Colonic mucosa (tissue), 4 donors: ENCODE measurements at regions not wholly inside any gene's neighbourhood (a gene's known extent, or its start where the extent isn't known, plus 50 kb on each side); places are given as distances from the start of the nearest gene placed in this dataset.

Experiments used
- DNase-seq: peaks from one replicate; pipeline ENCODE4 v3.0.0-alpha.2; 2020
- H3K27ac ChIP-seq: fragments of 200-600 bp; one replicate; pipeline ENCODE4 v1.8.0; 2021
- H3K27me3 ChIP-seq: fragments of 200-600 bp; one replicate; pipeline ENCODE4 v1.8.0; 2021
- H3K36me3 ChIP-seq: fragments of 200-600 bp; one replicate; pipeline ENCODE4 v1.8.0; 2021
- H3K4me1 ChIP-seq: fragments of 200-600 bp; one replicate; pipeline ENCODE4 v1.8.0; 2021; ENCODE audit warnings: mild to moderate bottlenecking
- H3K4me3 ChIP-seq: fragments of 200-600 bp; one replicate; pipeline ENCODE4 v1.8.0; 2021
- H3K9ac ChIP-seq, 2 donors: one replicate each; pipeline ENCODE4 v1.7.0; 2013; ENCODE audit warnings: control low read depth in 2 of 2, low read depth in 2 of 2, low read length in 2 of 2
- H3K9me3 ChIP-seq: fragments of 200-600 bp; one replicate; pipeline ENCODE4 v1.8.0; 2021
- intact Hi-C: fragments of 100-400 bp; cut with DNase I; formaldehyde crosslinking; loops from one replicate; pipeline ENCODE4 v1.14.1; 2022
- TF ChIP-seq, protein P1 (sequence below): fragments of 200-600 bp; IDR thresholded peaks from one replicate; pipeline ENCODE4 v1.8.0; 2022; ENCODE audit warnings: antibody characterized with exemption, mild to moderate bottlenecking
- donor health status: healthy.
- donor health status: DM: no; HTN: no; CAD: no.
- donor health status: DM: no; HTN: no; CAD: no.

DNA sequence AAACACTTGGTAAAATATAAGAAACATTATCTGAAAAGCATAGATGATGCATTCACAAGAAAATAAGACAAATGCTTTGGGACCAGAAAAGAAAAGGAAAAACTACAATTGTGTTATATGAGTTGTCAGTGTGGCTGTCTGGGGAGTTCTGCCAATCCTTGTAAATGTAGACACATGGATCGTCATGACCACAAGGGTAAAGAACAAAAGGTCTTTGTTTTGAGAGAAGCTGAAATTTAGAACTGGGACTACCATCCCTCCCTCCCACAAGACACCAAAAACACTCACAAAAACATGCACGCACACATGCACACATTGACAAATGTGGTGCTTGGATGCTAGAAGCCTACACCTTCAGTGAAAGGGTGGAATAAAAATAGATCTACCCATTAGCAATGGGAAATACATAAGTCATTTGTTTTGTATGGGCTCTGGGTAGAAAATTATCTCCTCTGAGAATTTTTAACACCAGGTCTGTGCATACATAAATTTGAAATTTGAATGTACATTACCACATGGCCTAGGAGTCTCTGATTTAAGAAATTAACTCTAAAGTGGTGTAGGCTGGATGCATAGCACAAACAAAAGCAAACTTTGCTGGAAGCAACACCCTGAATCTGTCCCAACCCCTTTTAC lies 266.2 kb upstream of the SLC39A10 start:
- H3K9me3 ChIP-seq: no peaks in the 10 kb centered on the region
- H3K9ac ChIP-seq: no peak overlapping the region
- no peaks in the 10 kb centered on the region for H3K27me3 ChIP-seq
- H3K36me3 ChIP-seq: no peaks in the 10 kb centered on the region
- no peaks in the 10 kb centered on the region for H3K4me1 ChIP-seq
- intact Hi-C loops: no loop called here
- DNase-seq: no peak
- no peak overlapping the region for H3K4me3 ChIP-seq
- no peak overlapping the region for H3K27ac ChIP-seq
- TF ChIP-seq, protein P1, sequence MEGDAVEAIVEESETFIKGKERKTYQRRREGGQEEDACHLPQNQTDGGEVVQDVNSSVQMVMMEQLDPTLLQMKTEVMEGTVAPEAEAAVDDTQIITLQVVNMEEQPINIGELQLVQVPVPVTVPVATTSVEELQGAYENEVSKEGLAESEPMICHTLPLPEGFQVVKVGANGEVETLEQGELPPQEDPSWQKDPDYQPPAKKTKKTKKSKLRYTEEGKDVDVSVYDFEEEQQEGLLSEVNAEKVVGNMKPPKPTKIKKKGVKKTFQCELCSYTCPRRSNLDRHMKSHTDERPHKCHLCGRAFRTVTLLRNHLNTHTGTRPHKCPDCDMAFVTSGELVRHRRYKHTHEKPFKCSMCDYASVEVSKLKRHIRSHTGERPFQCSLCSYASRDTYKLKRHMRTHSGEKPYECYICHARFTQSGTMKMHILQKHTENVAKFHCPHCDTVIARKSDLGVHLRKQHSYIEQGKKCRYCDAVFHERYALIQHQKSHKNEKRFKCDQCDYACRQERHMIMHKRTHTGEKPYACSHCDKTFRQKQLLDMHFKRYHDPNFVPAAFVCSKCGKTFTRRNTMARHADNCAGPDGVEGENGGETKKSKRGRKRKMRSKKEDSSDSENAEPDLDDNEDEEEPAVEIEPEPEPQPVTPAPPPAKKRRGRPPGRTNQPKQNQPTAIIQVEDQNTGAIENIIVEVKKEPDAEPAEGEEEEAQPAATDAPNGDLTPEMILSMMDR: no peak

DNA sequence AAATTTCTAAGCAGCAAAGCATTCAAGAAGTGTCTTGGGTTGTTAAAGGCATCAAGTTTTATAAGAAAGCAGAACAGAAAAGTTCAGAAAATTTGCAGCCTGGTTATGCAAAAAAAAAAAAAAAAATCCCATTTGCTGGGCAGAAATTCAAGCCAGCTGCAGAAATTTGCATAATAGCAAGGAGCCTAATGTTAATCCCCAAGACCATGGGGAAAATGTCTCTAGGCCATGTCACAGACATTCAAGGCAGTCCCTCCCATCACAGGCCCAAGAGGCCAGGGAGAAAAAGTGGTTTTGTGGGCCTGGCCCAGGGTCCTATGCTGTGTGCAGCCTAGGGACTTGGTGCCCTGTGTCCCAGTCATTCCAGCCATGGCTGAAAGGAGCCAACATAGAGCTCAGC lies 269.0 kb upstream of the SLC39A10 start:
- DNase-seq: no peak
- Histone ChIP-seq H3K36me3 (no peaks in the 10 kb centered on the region), H3K4me3 (no peak overlapping the region), H3K9ac (no peak overlapping the region), H3K27me3 (no peaks in the 10 kb centered on the region), H3K9me3 (no peaks in the 10 kb centered on the region), H3K27ac (no peak overlapping the region), H3K4me1 (no peaks in the 10 kb centered on the region)
- TF ChIP-seq, protein P1: no peak
- intact Hi-C loops: no loop called here

DNA sequence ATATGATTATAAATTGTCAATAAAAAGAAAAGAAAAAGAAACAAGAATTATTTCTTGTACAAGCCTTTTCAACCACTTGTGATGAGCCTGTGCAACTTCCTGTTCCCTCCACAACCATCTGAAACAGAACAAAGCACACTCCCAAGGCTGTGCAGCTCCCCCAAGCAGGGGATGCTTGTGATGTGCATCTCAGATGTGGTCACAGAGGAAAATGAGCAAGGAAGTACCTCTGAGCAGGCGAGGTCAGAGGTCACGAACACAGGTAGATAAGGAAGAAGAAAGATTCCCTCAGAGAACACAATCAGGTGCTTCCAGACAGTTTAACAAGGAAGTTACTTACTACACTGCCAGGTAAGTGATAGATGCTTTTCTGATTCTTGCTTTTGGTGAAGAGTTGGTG lies 274.8 kb upstream of the SLC39A10 start:
- no peaks in the 10 kb centered on the region for H3K36me3 ChIP-seq
- H3K27ac ChIP-seq: no peak overlapping the region
- intact Hi-C loops: no loop called here
- no peaks in the 10 kb centered on the region for H3K27me3 ChIP-seq
- no peak overlapping the region for H3K4me3 ChIP-seq
- TF ChIP-seq, protein P1: no peak
- H3K9me3 ChIP-seq: no peaks in the 10 kb centered on the region
- no peaks in the 10 kb centered on the region for H3K4me1 ChIP-seq
- no peak overlapping the region for H3K9ac ChIP-seq
- no peak for DNase-seq

DNA sequence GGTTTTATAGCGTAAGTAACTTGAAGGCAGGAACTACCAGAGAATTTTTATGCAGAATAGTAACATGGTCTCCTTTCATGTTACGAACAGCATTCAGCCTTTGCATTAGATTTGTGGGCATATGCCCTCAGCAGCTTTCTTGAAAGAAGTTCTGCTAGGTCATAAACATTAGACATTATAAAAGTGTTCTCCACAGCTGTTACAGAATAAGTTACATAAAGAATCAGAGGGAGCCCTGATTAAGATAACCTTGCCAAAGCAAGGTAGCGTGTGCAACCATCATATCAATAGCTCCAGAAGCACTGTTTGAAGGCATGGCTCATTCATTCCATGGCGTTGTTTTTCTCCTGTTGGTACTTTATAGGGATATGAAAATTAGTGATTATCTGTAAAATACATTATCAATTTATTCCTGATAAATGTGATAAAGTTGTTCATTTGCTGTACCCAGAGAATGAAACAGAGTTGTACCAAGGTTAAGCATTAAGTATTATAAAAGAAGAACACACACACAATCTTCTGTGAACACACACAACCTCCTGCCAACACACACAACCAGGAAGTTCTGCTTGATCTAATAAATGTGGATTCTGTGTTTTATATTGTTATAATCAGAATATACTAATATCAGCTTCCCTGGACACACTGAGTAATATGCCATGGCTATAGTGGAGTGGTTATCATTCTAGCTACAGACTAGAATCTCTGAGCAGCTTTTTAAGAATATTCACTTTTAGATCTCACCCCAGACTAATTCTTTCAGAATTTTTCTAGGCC lies 286.7 kb upstream of the SLC39A10 start:
- no peaks in the 10 kb centered on the region for H3K36me3 ChIP-seq
- no peak overlapping the region for H3K4me3 ChIP-seq
- no peaks in the 10 kb centered on the region for H3K4me1 ChIP-seq
- no peaks in the 10 kb centered on the region for H3K9me3 ChIP-seq
- intact Hi-C loops: no loop called here
- H3K27me3 ChIP-seq: no peaks in the 10 kb centered on the region
- no peak for DNase-seq
- TF ChIP-seq, protein P1: no peak
- H3K9ac ChIP-seq: no peak overlapping the region
- no peak overlapping the region for H3K27ac ChIP-seq

DNA sequence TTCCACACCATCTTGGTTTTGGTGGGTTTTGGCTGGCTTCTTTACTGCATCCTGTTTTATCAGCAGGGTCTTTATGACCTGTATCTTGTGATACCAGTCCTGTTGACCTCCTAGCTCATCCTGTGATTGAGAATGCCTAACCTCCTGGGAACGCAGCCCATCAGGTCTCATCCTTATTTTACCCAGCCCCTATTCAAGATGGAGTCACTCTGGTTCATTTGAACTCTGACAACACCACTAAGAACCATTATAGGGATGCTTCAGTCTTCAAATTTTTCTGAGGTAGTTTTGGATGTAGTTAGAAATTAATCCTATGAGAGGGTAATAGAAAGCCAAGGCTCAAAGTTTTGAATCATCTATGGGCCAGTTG lies 287.8 kb upstream of the SLC39A10 start:
- TF ChIP-seq, protein P1: no peak
- H3K4me3 ChIP-seq: no peak overlapping the region
- H3K4me1 ChIP-seq: no peaks in the 10 kb centered on the region
- no peaks in the 10 kb centered on the region for H3K27me3 ChIP-seq
- H3K9ac ChIP-seq: no peak overlapping the region
- DNase-seq: no peak
- intact Hi-C loops: no loop called here
- no peak overlapping the region for H3K27ac ChIP-seq
- no peaks in the 10 kb centered on the region for H3K36me3 ChIP-seq
- H3K9me3 ChIP-seq: no peaks in the 10 kb centered on the region
